OCI-LY1 (cell line): ENCODE measurements at regions not wholly inside any gene's neighbourhood (a gene's known extent, or its start where the extent isn't known, plus 50 kb on each side); places are given as distances from the start of the nearest gene placed in this dataset.

ENCODE experiments used
- EZH2 ChIP-seq: fragments of 200-600 bp; sonication (generic), shearing (Covaris generic); IDR thresholded peaks from 2 replicates; pipeline ENCODE4 v1.8.0; 2017; ENCODE audit warnings: borderline replicate concordance, mixed run types, mild to moderate bottlenecking, antibody characterized with exemption, low read length, moderate library complexity, mixed read lengths
- TF ChIP-seq, protein P1 (sequence below): fragments of 200-600 bp; sonication (generic), shearing (Covaris generic); IDR thresholded peaks from 2 replicates; pipeline ENCODE4 v1.5.1; 2017; ENCODE audit warnings: mild to moderate bottlenecking, antibody characterized with exemption, low read length, moderate library complexity, mixed read lengths

DNA sequence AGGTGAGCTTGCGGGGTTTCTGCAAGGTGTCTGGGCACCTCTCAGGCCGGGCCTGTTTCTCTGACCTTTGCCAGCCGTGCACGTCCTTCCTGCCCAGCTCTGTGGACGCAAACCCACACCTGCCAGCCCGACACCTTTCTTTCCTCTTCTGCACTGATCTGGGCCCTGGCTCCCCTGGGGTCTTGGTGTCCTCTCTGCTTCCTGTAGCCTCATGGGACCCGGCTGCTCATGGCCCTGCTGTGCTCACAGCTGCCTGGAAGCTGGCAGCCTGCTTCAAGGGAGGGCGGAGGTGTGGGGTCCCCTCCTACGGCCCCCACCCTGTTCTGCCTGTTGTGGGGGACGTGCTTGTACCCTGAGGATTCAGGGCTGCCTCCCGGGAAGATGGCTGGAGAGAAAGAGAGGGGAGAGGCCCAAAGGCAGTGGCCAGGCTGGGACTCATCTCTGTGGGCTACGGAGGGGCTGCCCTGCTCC is 342.4 kb downstream of the SEC14L1 start:
- TF ChIP-seq, protein P1, sequence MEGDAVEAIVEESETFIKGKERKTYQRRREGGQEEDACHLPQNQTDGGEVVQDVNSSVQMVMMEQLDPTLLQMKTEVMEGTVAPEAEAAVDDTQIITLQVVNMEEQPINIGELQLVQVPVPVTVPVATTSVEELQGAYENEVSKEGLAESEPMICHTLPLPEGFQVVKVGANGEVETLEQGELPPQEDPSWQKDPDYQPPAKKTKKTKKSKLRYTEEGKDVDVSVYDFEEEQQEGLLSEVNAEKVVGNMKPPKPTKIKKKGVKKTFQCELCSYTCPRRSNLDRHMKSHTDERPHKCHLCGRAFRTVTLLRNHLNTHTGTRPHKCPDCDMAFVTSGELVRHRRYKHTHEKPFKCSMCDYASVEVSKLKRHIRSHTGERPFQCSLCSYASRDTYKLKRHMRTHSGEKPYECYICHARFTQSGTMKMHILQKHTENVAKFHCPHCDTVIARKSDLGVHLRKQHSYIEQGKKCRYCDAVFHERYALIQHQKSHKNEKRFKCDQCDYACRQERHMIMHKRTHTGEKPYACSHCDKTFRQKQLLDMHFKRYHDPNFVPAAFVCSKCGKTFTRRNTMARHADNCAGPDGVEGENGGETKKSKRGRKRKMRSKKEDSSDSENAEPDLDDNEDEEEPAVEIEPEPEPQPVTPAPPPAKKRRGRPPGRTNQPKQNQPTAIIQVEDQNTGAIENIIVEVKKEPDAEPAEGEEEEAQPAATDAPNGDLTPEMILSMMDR: no peak
- no peak for TF ChIP-seq EZH2
